ENCODE measurements at regions not wholly inside any gene's neighbourhood (a gene's known extent, or its start where the extent isn't known, plus 50 kb on each side); places are given as distances from the start of the nearest gene placed in this dataset.

DNA sequence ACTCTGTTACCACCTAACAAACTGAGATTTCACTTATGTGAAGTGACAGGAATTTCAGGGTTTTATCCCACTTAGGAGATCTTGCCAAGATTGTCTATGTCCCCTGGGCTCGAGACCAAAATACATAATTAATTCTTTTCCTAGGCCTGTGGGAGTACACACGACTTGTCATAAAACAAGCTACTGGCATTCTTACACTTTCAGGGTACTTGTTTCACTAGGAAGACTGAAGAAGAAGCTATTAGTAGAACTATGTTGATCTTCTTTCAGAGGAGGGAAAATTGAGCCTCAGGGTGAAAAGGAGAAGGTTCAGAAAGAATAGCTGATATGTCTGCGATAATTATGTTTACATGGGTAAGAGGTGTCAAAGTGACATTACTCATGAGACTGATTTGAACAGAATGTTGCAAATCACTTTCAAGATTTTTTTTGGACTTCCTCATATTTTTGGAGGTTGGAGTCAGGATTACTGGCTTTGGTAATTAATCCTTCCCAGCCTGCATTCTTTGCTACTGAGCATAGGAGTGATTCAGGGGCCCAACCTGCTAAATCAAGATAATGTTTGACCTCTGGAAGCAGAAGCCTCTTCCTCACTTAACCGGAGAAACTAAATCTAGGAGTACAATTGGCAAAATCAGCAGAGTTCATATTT, 240.0 kb upstream of the NT5C1B start:
- peak overlapping the region; percentile 18 for H2AFZ ChIP-seq
- H3K9ac ChIP-seq: no peak overlapping the region
- peaks cover 24% of the 10 kb centered on the region for H3K4me1 ChIP-seq
- TF ChIP-seq, protein P1, sequence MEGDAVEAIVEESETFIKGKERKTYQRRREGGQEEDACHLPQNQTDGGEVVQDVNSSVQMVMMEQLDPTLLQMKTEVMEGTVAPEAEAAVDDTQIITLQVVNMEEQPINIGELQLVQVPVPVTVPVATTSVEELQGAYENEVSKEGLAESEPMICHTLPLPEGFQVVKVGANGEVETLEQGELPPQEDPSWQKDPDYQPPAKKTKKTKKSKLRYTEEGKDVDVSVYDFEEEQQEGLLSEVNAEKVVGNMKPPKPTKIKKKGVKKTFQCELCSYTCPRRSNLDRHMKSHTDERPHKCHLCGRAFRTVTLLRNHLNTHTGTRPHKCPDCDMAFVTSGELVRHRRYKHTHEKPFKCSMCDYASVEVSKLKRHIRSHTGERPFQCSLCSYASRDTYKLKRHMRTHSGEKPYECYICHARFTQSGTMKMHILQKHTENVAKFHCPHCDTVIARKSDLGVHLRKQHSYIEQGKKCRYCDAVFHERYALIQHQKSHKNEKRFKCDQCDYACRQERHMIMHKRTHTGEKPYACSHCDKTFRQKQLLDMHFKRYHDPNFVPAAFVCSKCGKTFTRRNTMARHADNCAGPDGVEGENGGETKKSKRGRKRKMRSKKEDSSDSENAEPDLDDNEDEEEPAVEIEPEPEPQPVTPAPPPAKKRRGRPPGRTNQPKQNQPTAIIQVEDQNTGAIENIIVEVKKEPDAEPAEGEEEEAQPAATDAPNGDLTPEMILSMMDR (IDR thresholded peaks at IDR 0.05): no peak
- H3K4me3 ChIP-seq (ENCODE audit: low read depth, low read length): no peak overlapping the region
- H3K9me3 ChIP-seq (ENCODE audit: control insufficient read depth, low read length): no peaks in the 10 kb centered on the region
- no peaks in the 10 kb centered on the region for H3K79me2 ChIP-seq
- no peak overlapping the region for H3K4me2 ChIP-seq (ENCODE audit: low read length)
- H3K27ac ChIP-seq: peak overlapping the region; percentile 46
- no peaks in the 10 kb centered on the region for H3K36me3 ChIP-seq (ENCODE audit: control insufficient read depth, insufficient read depth, low read length)
- H3K27me3 ChIP-seq (ENCODE audit: control insufficient read depth, insufficient read depth, low read length): no peaks in the 10 kb centered on the region

DNA sequence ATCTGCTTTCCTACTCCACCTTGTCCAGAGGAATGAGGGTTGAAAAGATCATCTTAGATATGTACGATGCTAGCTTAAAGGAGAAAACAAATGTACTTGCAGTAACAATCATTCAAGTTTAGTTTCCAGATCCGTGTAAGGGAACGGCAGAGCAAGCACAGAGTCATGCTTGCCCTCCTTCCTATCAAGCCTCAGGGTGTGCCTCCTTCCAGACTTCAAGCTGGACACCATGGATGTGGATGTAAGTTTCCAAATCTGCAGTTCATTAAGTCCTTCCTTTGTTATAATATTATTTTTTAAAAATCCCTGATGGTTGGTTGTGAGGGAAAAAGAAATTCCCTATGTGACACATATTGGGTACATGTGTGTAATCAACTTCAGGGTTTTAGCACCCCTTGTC, 238.9 kb upstream of the NT5C1B start:
- Histone ChIP-seq H3K36me3 (ENCODE audit: control insufficient read depth, insufficient read depth, low read length) (no peaks in the 10 kb centered on the region), H3K9me3 (ENCODE audit: control insufficient read depth, low read length) (no peaks in the 10 kb centered on the region), H3K79me2 (no peaks in the 10 kb centered on the region), H3K4me2 (ENCODE audit: low read length) (no peak overlapping the region), H3K4me1 (peaks cover 24% of the 10 kb centered on the region), H3K27ac (no peak overlapping the region), H3K4me3 (ENCODE audit: low read depth, low read length) (no peak overlapping the region), H3K27me3 (ENCODE audit: control insufficient read depth, insufficient read depth, low read length) (no peaks in the 10 kb centered on the region), H2AFZ (no peak overlapping the region), H3K9ac (no peak overlapping the region)
- TF ChIP-seq, protein P1 (IDR thresholded peaks at IDR 0.05): no peak

GRCh38 chr2:18825838-18826237, 236.5 kb upstream of the NT5C1B start:
- Histone ChIP-seq H3K27ac (no peak overlapping the region), H3K9ac (no peak overlapping the region), H3K4me2 (ENCODE audit: low read length) (no peak overlapping the region), H3K36me3 (ENCODE audit: control insufficient read depth, insufficient read depth, low read length) (no peaks in the 10 kb centered on the region), H3K79me2 (no peaks in the 10 kb centered on the region), H3K4me3 (ENCODE audit: low read depth, low read length) (no peak overlapping the region), H3K27me3 (ENCODE audit: control insufficient read depth, insufficient read depth, low read length) (no peaks in the 10 kb centered on the region), H2AFZ (no peak overlapping the region), H3K9me3 (ENCODE audit: control insufficient read depth, low read length) (no peaks in the 10 kb centered on the region), H3K4me1 (peaks cover 14% of the 10 kb centered on the region)
- TF ChIP-seq, protein P1 (IDR thresholded peaks at IDR 0.05): no peak

DNA sequence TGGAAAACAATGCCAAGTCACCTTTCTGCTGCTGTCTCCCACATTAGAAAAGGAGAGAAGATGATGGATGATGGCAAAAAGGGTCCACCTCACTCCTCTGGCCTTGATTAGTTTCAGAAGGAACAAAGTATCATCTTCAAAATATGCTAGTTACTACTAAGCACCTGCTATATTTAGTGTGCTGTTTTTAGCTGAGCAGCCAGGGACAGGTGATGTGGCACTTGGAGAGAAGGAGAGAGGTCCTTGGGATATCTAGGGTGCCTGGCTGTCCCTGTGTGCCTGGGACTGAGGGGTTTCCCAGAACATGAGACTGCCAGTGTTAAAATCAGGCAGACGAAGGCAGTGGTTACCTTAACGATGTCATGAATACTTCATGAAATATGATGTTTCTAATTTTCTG, 235.5 kb upstream of the NT5C1B start:
- no peak overlapping the region for H3K27ac ChIP-seq
- H3K9me3 ChIP-seq (ENCODE audit: control insufficient read depth, low read length): no peaks in the 10 kb centered on the region
- H3K27me3 ChIP-seq (ENCODE audit: control insufficient read depth, insufficient read depth, low read length): no peaks in the 10 kb centered on the region
- no peaks in the 10 kb centered on the region for H3K79me2 ChIP-seq
- H3K9ac ChIP-seq: no peak overlapping the region
- no peak overlapping the region for H3K4me2 ChIP-seq (ENCODE audit: low read length)
- no peak overlapping the region for H3K4me3 ChIP-seq (ENCODE audit: low read depth, low read length)
- H3K36me3 ChIP-seq (ENCODE audit: control insufficient read depth, insufficient read depth, low read length): no peaks in the 10 kb centered on the region
- H2AFZ ChIP-seq: no peak overlapping the region
- TF ChIP-seq, protein P1 (IDR thresholded peaks at IDR 0.05): no peak
- peaks cover 11% of the 10 kb centered on the region for H3K4me1 ChIP-seq

GRCh38 chr2:18824325-18824790, 235.0 kb upstream of the NT5C1B start:
- H3K4me1 ChIP-seq: peaks cover 6% of the 10 kb centered on the region

More at GRCh38 chr2:18824325-18824790, 235.0 kb upstream of the NT5C1B start:
- no peak overlapping the region for H3K9ac ChIP-seq
- H2AFZ ChIP-seq: peak overlapping the region; percentile 34
- no peaks in the 10 kb centered on the region for H3K79me2 ChIP-seq
- no peak overlapping the region for H3K4me2 ChIP-seq (ENCODE audit: low read length)
- no peak overlapping the region for H3K4me3 ChIP-seq (ENCODE audit: low read depth, low read length)
- H3K9me3 ChIP-seq (ENCODE audit: control insufficient read depth, low read length): no peaks in the 10 kb centered on the region
- H3K27me3 ChIP-seq (ENCODE audit: control insufficient read depth, insufficient read depth, low read length): no peaks in the 10 kb centered on the region
- no peak overlapping the region for H3K27ac ChIP-seq
- no peaks in the 10 kb centered on the region for H3K36me3 ChIP-seq (ENCODE audit: control insufficient read depth, insufficient read depth, low read length)
- TF ChIP-seq, protein P1 (IDR thresholded peaks at IDR 0.05): no peak

Measured in parathyroid adenoma (tissue), 2 donors.